Astrocyte (in vitro differentiated cells and primary cell): ENCODE measurements at regions not wholly inside any gene's neighbourhood (a gene's known extent, or its start where the extent isn't known, plus 50 kb on each side); places are given as distances from the start of the nearest gene placed in this dataset.

Experiments
- DNase-seq: peaks from one replicate; pipeline ENCODE4 v3.0.0-alpha.2; 2010; ENCODE audit warnings: low read depth
- FAIRE-seq: peaks from 2 replicates; lab custom pipeline; 2011; peaks lifted over from hg19 to GRCh38; lab: Jason Lieb, UNC
- H2AFZ ChIP-seq: 2 replicates; pipeline ENCODE4 v1.6.0; 2012; ENCODE audit warnings: low read depth, low read length, inconsistent platforms
- H3K27ac ChIP-seq: 2 replicates; pipeline ENCODE4 v1.5.1; 2011; ENCODE audit warnings: low read depth, low read length, inconsistent platforms
- H3K27me3 ChIP-seq: 2 replicates; pipeline ENCODE4 v1.6.0; 2011; ENCODE audit warnings: low read length, inconsistent platforms; ENCODE audit not compliant: insufficient read depth
- H3K36me3 ChIP-seq: 2 replicates; pipeline ENCODE4 v1.5.1; 2011; ENCODE audit warnings: low read length, inconsistent platforms; ENCODE audit not compliant: insufficient read depth
- H3K4me1 ChIP-seq: 2 replicates; pipeline ENCODE4 v1.5.1; 2011; ENCODE audit warnings: low read length, inconsistent platforms; ENCODE audit not compliant: insufficient read depth
- H3K4me2 ChIP-seq: 2 replicates; pipeline ENCODE4 v1.6.0; 2012; ENCODE audit warnings: low read length, inconsistent platforms
- H3K4me3 ChIP-seq: 2 replicates; pipeline ENCODE4 v1.5.1; 2011; ENCODE audit warnings: low read depth, mild to moderate bottlenecking, low read length, inconsistent platforms; ENCODE audit not compliant: insufficient read depth
- H3K79me2 ChIP-seq: 2 replicates; pipeline ENCODE4 v1.6.0; 2012; ENCODE audit warnings: mild to moderate bottlenecking, low read length, inconsistent platforms; ENCODE audit not compliant: insufficient read depth
- H3K9ac ChIP-seq: 2 replicates; pipeline ENCODE4 v1.6.0; 2012; ENCODE audit warnings: mild to moderate bottlenecking, low read length, inconsistent platforms
- H3K9me3 ChIP-seq: 2 replicates; pipeline ENCODE4 v1.5.1; 2012; ENCODE audit warnings: low read depth, mild to moderate bottlenecking, low read length, inconsistent platforms; ENCODE audit not compliant: insufficient read depth
- H4K20me1 ChIP-seq: 2 replicates; pipeline ENCODE4 v1.6.0; 2012; ENCODE audit warnings: low read length, inconsistent platforms; ENCODE audit not compliant: insufficient read depth
- H3K27ac Mint-ChIP-seq: one replicate; pipeline ENCODE4 v1.8.0; 2021; ENCODE audit warnings: mild to moderate bottlenecking, mixed read lengths; ENCODE audit not compliant: unreplicated experiment
- H3K27me3 Mint-ChIP-seq: one replicate; pipeline ENCODE4 v1.8.0; 2021; ENCODE audit warnings: low read depth, mixed read lengths; ENCODE audit not compliant: unreplicated experiment
- H3K36me3 Mint-ChIP-seq: one replicate; pipeline ENCODE4 v1.8.0; 2021; ENCODE audit warnings: low read depth, mixed read lengths; ENCODE audit not compliant: unreplicated experiment
- H3K4me1 Mint-ChIP-seq: one replicate; pipeline ENCODE4 v1.8.0; 2021; ENCODE audit warnings: low read depth, mixed read lengths; ENCODE audit not compliant: unreplicated experiment
- H3K4me3 Mint-ChIP-seq: one replicate; pipeline ENCODE4 v1.8.0; 2021; ENCODE audit warnings: mild to moderate bottlenecking, moderate library complexity, mixed read lengths; ENCODE audit not compliant: unreplicated experiment
- H3K9me3 Mint-ChIP-seq: one replicate; pipeline ENCODE4 v1.8.0; 2021; ENCODE audit warnings: mild to moderate bottlenecking, mixed read lengths; ENCODE audit not compliant: unreplicated experiment
- EZH2 ChIP-seq: IDR thresholded peaks from 2 replicates; pipeline ENCODE4 v1.6.1; 2012; ENCODE audit warnings: mild to moderate bottlenecking, low read length, inconsistent platforms; ENCODE audit not compliant: insufficient read depth
- TF ChIP-seq, protein P1 (sequence below): IDR thresholded peaks from 2 replicates; pipeline ENCODE4 v1.5.1; 2011; ENCODE audit warnings: low read depth, mild to moderate bottlenecking, inconsistent platforms, low read length, moderate library complexity; ENCODE audit not compliant: insufficient read depth

DNA sequence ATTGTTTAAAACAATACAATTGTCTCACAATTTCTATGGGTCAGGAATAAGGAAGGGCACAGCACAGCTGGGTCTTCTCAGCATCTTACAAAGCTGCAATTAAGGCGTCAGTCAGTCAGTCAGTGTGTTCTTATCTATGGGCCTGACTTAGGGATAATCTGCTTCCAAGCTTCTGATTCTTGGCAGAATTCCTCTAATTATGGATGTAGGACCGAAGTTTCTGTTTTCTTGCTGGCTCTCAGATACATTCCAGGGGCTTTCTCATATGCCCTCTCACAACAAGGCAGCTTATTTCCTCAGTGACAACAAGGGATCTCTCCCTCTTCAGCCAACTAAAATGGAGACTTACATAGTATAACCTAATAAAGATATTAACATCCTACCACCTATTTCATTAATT is 1925.3 kb upstream of the ACO1 start:
- Histone ChIP-seq H3K79me2 (no peaks in the 10 kb centered on the region), H3K9me3 (no peaks in the 10 kb centered on the region), H3K4me1 (no peaks in the 10 kb centered on the region), H3K36me3 (no peaks in the 10 kb centered on the region), H3K27me3 (no peaks in the 10 kb centered on the region), H3K9ac (no peak overlapping the region), H3K4me3 (no peak overlapping the region), H3K27ac (no peak overlapping the region), H3K4me2 (no peak overlapping the region), H2AFZ (no peak overlapping the region), H4K20me1 (no peaks in the 10 kb centered on the region)
- Mint-ChIP-seq H3K27ac (no peak overlapping the region), H3K27me3 (no peaks in the 10 kb centered on the region), H3K4me1 (peaks cover 3% of the 10 kb centered on the region), H3K9me3 (no peaks in the 10 kb centered on the region), H3K4me3 (no peak overlapping the region), H3K36me3 (no peaks in the 10 kb centered on the region)
- FAIRE-seq (no peak), DNase-seq (no peak)
- TF ChIP-seq, protein P1, sequence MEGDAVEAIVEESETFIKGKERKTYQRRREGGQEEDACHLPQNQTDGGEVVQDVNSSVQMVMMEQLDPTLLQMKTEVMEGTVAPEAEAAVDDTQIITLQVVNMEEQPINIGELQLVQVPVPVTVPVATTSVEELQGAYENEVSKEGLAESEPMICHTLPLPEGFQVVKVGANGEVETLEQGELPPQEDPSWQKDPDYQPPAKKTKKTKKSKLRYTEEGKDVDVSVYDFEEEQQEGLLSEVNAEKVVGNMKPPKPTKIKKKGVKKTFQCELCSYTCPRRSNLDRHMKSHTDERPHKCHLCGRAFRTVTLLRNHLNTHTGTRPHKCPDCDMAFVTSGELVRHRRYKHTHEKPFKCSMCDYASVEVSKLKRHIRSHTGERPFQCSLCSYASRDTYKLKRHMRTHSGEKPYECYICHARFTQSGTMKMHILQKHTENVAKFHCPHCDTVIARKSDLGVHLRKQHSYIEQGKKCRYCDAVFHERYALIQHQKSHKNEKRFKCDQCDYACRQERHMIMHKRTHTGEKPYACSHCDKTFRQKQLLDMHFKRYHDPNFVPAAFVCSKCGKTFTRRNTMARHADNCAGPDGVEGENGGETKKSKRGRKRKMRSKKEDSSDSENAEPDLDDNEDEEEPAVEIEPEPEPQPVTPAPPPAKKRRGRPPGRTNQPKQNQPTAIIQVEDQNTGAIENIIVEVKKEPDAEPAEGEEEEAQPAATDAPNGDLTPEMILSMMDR, result no peak
- no peak for TF ChIP-seq EZH2

DNA sequence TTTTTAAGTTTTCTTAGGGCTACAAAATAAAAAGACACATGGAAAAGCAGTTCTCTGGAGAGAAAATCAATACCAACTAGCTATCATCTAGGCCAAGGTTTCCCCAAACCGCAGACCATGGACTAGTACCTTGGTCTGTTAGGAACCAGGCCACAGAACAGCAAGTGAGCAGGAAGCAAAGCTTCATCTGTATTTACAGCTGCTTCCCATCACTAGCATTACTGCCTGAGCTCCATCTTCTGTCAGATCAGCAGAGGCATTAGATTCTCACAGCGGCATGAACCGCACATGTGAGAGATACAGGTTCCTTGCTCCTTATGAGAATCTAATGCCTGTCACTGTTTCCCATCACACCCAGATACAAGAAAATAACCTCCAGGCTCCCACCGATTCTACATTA is 1907.6 kb upstream of the ACO1 start:
- Histone ChIP-seq H3K4me3 (no peak overlapping the region), H3K4me2 (no peak overlapping the region), H3K79me2 (no peaks in the 10 kb centered on the region), H3K27ac (no peak overlapping the region), H3K36me3 (no peaks in the 10 kb centered on the region), H2AFZ (no peak overlapping the region), H3K27me3 (no peaks in the 10 kb centered on the region), H3K4me1 (no peaks in the 10 kb centered on the region), H3K9me3 (no peaks in the 10 kb centered on the region), H3K9ac (no peak overlapping the region), H4K20me1 (no peaks in the 10 kb centered on the region)
- FAIRE-seq, result no peak
- no peak overlapping the region for H3K27ac Mint-ChIP-seq
- no peaks in the 10 kb centered on the region for H3K27me3 Mint-ChIP-seq
- H3K4me3 Mint-ChIP-seq, result no peak overlapping the region
- TF ChIP-seq, protein P1, result no peak
- no peak for TF ChIP-seq EZH2
- no peaks in the 10 kb centered on the region for H3K36me3 Mint-ChIP-seq
- H3K4me1 Mint-ChIP-seq, result no peaks in the 10 kb centered on the region
- no peak for DNase-seq
- no peaks in the 10 kb centered on the region for H3K9me3 Mint-ChIP-seq

DNA sequence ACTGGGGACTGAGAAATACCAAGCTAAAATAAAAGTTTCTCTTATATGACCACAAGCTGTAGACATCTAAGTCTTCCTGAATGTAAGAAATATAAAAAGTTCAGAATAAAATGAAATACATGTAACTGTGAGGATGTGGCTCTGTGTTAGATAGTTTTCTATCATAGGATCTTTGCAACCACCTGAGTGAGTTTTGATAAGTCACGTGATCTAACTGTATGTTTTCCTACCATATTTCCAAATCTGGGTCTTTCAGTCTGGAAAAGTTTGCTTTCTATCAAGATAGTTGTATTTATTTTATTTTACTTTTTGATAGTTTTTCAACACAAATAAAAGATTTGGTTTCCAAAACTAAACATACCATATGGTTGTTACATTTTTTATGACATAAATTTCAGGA is 1905.8 kb upstream of the ACO1 start:
- Mint-ChIP-seq H3K36me3 (no peaks in the 10 kb centered on the region), H3K9me3 (no peaks in the 10 kb centered on the region), H3K4me1 (no peaks in the 10 kb centered on the region), H3K27me3 (no peaks in the 10 kb centered on the region), H3K4me3 (no peak overlapping the region), H3K27ac (no peak overlapping the region)
- Histone ChIP-seq H3K4me1 (no peaks in the 10 kb centered on the region), H3K4me2 (no peak overlapping the region), H3K9me3 (no peaks in the 10 kb centered on the region), H4K20me1 (no peaks in the 10 kb centered on the region), H2AFZ (no peak overlapping the region), H3K9ac (no peak overlapping the region), H3K27me3 (no peaks in the 10 kb centered on the region), H3K36me3 (no peaks in the 10 kb centered on the region), H3K79me2 (no peaks in the 10 kb centered on the region), H3K4me3 (no peak overlapping the region), H3K27ac (no peak overlapping the region)
- no peak for TF ChIP-seq EZH2
- TF ChIP-seq, protein P1, result no peak
- no peak for FAIRE-seq
- no peak for DNase-seq
